ENCODE measurements at regions not wholly inside any gene's neighbourhood (a gene's known extent, or its start where the extent isn't known, plus 50 kb on each side); places are given as distances from the start of the nearest gene placed in this dataset.

DNA sequence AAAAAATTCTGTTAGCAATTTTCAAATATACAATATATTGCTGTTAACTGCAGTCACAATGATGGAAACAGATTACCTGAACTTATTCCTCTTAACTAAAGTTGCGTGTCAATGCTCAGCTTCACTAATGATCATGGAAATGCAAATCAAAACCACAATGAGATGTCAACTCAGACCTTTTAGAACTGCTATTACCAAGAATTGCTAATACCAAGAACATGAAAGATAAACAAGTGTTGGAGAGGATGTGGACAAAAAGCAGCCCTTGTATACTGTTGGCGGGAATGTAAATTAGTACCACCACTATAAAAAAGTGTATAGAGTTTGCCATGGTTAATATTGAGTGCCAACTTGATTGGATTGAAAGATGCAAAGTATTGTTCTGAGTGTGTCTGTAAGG is 1409.7 kb upstream of the CDH18 start:
- TF ChIP-seq, protein P1, sequence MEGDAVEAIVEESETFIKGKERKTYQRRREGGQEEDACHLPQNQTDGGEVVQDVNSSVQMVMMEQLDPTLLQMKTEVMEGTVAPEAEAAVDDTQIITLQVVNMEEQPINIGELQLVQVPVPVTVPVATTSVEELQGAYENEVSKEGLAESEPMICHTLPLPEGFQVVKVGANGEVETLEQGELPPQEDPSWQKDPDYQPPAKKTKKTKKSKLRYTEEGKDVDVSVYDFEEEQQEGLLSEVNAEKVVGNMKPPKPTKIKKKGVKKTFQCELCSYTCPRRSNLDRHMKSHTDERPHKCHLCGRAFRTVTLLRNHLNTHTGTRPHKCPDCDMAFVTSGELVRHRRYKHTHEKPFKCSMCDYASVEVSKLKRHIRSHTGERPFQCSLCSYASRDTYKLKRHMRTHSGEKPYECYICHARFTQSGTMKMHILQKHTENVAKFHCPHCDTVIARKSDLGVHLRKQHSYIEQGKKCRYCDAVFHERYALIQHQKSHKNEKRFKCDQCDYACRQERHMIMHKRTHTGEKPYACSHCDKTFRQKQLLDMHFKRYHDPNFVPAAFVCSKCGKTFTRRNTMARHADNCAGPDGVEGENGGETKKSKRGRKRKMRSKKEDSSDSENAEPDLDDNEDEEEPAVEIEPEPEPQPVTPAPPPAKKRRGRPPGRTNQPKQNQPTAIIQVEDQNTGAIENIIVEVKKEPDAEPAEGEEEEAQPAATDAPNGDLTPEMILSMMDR (IDR thresholded peaks at IDR 0.05; ENCODE audit: insufficient read depth, low read length) = no peak
- TF ChIP-seq POLR2AphosphoS5 (IDR thresholded peaks at IDR 0.05; ENCODE audit: low read depth) (no peak), GABPA (IDR thresholded peaks at IDR 0.05; ENCODE audit: low read depth) (no peak)
- TF ChIP-seq, protein P2, sequence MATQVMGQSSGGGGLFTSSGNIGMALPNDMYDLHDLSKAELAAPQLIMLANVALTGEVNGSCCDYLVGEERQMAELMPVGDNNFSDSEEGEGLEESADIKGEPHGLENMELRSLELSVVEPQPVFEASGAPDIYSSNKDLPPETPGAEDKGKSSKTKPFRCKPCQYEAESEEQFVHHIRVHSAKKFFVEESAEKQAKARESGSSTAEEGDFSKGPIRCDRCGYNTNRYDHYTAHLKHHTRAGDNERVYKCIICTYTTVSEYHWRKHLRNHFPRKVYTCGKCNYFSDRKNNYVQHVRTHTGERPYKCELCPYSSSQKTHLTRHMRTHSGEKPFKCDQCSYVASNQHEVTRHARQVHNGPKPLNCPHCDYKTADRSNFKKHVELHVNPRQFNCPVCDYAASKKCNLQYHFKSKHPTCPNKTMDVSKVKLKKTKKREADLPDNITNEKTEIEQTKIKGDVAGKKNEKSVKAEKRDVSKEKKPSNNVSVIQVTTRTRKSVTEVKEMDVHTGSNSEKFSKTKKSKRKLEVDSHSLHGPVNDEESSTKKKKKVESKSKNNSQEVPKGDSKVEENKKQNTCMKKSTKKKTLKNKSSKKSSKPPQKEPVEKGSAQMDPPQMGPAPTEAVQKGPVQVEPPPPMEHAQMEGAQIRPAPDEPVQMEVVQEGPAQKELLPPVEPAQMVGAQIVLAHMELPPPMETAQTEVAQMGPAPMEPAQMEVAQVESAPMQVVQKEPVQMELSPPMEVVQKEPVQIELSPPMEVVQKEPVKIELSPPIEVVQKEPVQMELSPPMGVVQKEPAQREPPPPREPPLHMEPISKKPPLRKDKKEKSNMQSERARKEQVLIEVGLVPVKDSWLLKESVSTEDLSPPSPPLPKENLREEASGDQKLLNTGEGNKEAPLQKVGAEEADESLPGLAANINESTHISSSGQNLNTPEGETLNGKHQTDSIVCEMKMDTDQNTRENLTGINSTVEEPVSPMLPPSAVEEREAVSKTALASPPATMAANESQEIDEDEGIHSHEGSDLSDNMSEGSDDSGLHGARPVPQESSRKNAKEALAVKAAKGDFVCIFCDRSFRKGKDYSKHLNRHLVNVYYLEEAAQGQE (IDR thresholded peaks at IDR 0.05; ENCODE audit: insufficient replicate concordance, low read depth) = no peak
